K562 (cell line): ENCODE measurements at regions not wholly inside any gene's neighbourhood (a gene's known extent, or its start where the extent isn't known, plus 50 kb on each side); places are given as distances from the start of the nearest gene placed in this dataset.

ENCODE experiments used
- ATAC-seq: fragments of 200-7000 bp; cut with Tn5 transposase; 3 replicates; pipeline ENCODE4 v1.9.1; 2020; ENCODE audit warnings: moderate library complexity
- BruUV-seq: library from RNA; stranded (reverse); fragments of 400-500 nt; replicated peaks from 2 replicates; lab custom pipeline; 2021; lab: Mats Ljungman, UMichigan
- CTCF ChIA-PET: fragments of 300-600 bp; formaldehyde crosslinking; extraction: SDS; loops from one replicate; lab custom pipeline; 2021; ENCODE audit warnings: low intra/inter-chr PET ratio; lab: Yijun Ruan, JAX
- POLR2A ChIA-PET: fragments of 300-600, 350-650 bp; sonication (Branson Sonifier 250); formaldehyde crosslinking; extraction: SDS; loops from one replicate; lab custom pipeline; 2021; ENCODE audit warnings: antibody characterized with exemption, inconsistent platforms; lab: Yijun Ruan, JAX
- DNase-seq, 4 experiments: peaks; one replicate each; pipeline versions ENCODE4 v3.0.0 to v3.0.0-alpha.2; 2011 to 2018; ENCODE audit warnings: low spot score in 3 of 4, mixed read lengths in 3 of 4; ENCODE audit errors: extremely low read depth in 1 of 4
- FAIRE-seq: peaks from 2 replicates; lab custom pipeline; 2011; peaks lifted over from hg19 to GRCh38; lab: Jason Lieb, UNC
- H2AFZ ChIP-seq: 2 replicates; pipeline ENCODE4 v1.6.0; 2011; ENCODE audit warnings: low read depth, low read length, control low read depth, inconsistent platforms
- H3K27ac ChIP-seq: fragments of 200-600 bp; 3 replicates; pipeline ENCODE4 v1.8.0; 2011; ENCODE audit warnings: low read depth, mild to moderate bottlenecking, control low read depth, inconsistent platforms, low read length, moderate library complexity, mixed read lengths; ENCODE audit errors: extremely low read depth
- H3K27me3 ChIP-seq, 2 experiments: fragments of 300-600 bp in 1 of 2; 2 replicates in 1 of 2; 3 replicates in 1 of 2; pipeline versions ENCODE4 v1.6.0 to v1.8.0; 2011; ENCODE audit warnings: inconsistent platforms in 2 of 2, low read length in 2 of 2, mild to moderate bottlenecking in 1 of 2, mixed read lengths in 1 of 2, moderate library complexity in 1 of 2; ENCODE audit not compliant: control insufficient read depth in 2 of 2, insufficient read depth in 2 of 2
- H3K36me3 ChIP-seq: fragments of 300-600 bp; 3 replicates; pipeline ENCODE4 v1.8.0; 2011; ENCODE audit warnings: mild to moderate bottlenecking, low read length, inconsistent platforms; ENCODE audit not compliant: control insufficient read depth, insufficient read depth
- H3K4me1 ChIP-seq, 2 experiments: fragments of 200-600 bp in 1 of 2; replicated peaks in 1 of 2; 2 replicates in 1 of 2; 3 replicates in 1 of 2; pipeline versions ENCODE4 v1.5.1 to v1.8.0; 2011; ENCODE audit warnings: inconsistent platforms in 2 of 2, low read length in 2 of 2, mild to moderate bottlenecking in 1 of 2, mixed read lengths in 1 of 2, moderate library complexity in 1 of 2; ENCODE audit not compliant: control insufficient read depth in 2 of 2, insufficient read depth in 2 of 2
- H3K4me2 ChIP-seq: 2 replicates; pipeline ENCODE4 v1.6.1; 2011; ENCODE audit warnings: low read length, control low read depth, inconsistent platforms, mixed read lengths; ENCODE audit not compliant: insufficient read depth
- H3K4me3 ChIP-seq: fragments of 200-600 bp; sonication (generic), shearing (Covaris generic); 2 replicates; pipeline ENCODE4 v1.5.1; 2016; ENCODE audit warnings: control low read depth, inconsistent platforms
- H3K79me2 ChIP-seq: fragments of 200-600 bp; 3 replicates; pipeline ENCODE4 v1.8.0; 2011; ENCODE audit warnings: low read length, inconsistent platforms; ENCODE audit not compliant: control insufficient read depth, insufficient read depth
- H3K9ac ChIP-seq, 2 experiments: 2 replicates each; pipeline versions ENCODE4 v1.6.0 to v1.6.1; 2011; ENCODE audit warnings: low read depth in 2 of 2, low read length in 2 of 2, control low read depth in 1 of 2, inconsistent platforms in 1 of 2, mild to moderate bottlenecking in 1 of 2, mixed read lengths in 1 of 2; ENCODE audit not compliant: insufficient read depth in 1 of 2
- H3K9me1 ChIP-seq: one replicate; pipeline ENCODE4 v1.6.0; 2011; ENCODE audit warnings: inconsistent platforms, mild to moderate bottlenecking, low read length, moderate library complexity; ENCODE audit not compliant: control insufficient read depth, insufficient read depth
- H3K9me3 ChIP-seq: replicated peaks from 2 replicates; pipeline ENCODE4 v1.5.1; 2011; ENCODE audit warnings: low read depth, low read length, inconsistent platforms; ENCODE audit not compliant: control insufficient read depth, insufficient read depth
- H4K20me1 ChIP-seq: replicated peaks from 2 replicates; pipeline ENCODE4 v1.6.1; 2011; ENCODE audit warnings: low read length, inconsistent platforms, mixed read lengths; ENCODE audit not compliant: control insufficient read depth, insufficient read depth
- CEBPB ChIP-seq: fragments of 450-650 bp; IDR thresholded peaks from 2 replicates; pipeline ENCODE4 v1.6.1; 2016; ENCODE audit warnings: missing genetic modification characterization, missing compliant biosample characterization
- FOXA3 ChIP-seq, 2 experiments: fragments of 450-650 bp in 1 of 2; sonication (generic) in 1 of 2; formaldehyde crosslinking; IDR thresholded peaks in 1 of 2; conservative IDR thresholded peaks in 1 of 2; 2 replicates each; pipeline versions ENCODE4 v1.4.0 to v1.8.0; 2020 to 2022; ENCODE audit warnings: mild to moderate bottlenecking in 2 of 2, missing genetic modification reagents in 1 of 2
- GATAD2B ChIP-seq: fragments of 450-650 bp; IDR thresholded peaks from 2 replicates; pipeline ENCODE4 v1.6.1; 2017; ENCODE audit warnings: mild to moderate bottlenecking, borderline replicate concordance
- GTF2A2 ChIP-seq: IDR thresholded peaks from 2 replicates; pipeline ENCODE4 v1.6.1; 2016; ENCODE audit warnings: mild to moderate bottlenecking, missing genetic modification characterization, missing compliant biosample characterization
- MAZ ChIP-seq, 2 experiments: fragments of 450-650 bp in 1 of 2; sonication (generic) in 1 of 2; formaldehyde crosslinking; IDR thresholded peaks in 1 of 2; conservative IDR thresholded peaks in 1 of 2; 2 replicates each; pipeline versions ENCODE4 v1.4.0 to v1.5.0; 2020; ENCODE audit warnings: mild to moderate bottlenecking in 1 of 2, missing genetic modification reagents in 1 of 2
- MEF2D ChIP-seq: conservative IDR thresholded peaks from 2 replicates; pipeline ENCODE4 v1.6.1; 2016; ENCODE audit warnings: low read depth, missing genetic modification characterization, missing compliant biosample characterization
- SMARCE1 ChIP-seq: fragments of 450-650 bp; IDR thresholded peaks from 2 replicates; pipeline ENCODE4 v1.7.1; 2016; ENCODE audit warnings: mild to moderate bottlenecking
- STAT5B ChIP-seq: fragments of 250-450 bp; sonication (Bioruptor Pico); IDR thresholded peaks from 2 replicates; pipeline ENCODE4 v1.8.0; 2021; ENCODE audit warnings: mild to moderate bottlenecking, inconsistent platforms
- TAL1 ChIP-seq: fragments of 450-650 bp; IDR thresholded peaks from 2 replicates; pipeline ENCODE4 v1.6.1; 2016; ENCODE audit warnings: mild to moderate bottlenecking
- WGBS: fragments of 100-300 bp; shearing (Covaris generic); methylation state at CpG from one replicate; pipeline ENCODE4 v1.1.6; 2016; ENCODE audit warnings: low coverage, mixed read lengths; ENCODE audit not compliant: insufficient coverage; ENCODE audit errors: missing lambda C conversion rate; 5-methylcytosine and 5-hydroxymethylcytosine counted together
- in situ Hi-C: fragments of 300-500 bp; cut with MboI; formaldehyde crosslinking; loops from 4 replicates; pipeline ENCODE4 v1.15.0; 2018; ENCODE audit warnings: inconsistent platforms, mixed read lengths
- intact Hi-C: fragments of 100-400 bp; cut with micrococcal nuclease; formaldehyde crosslinking; loops from 2 replicates; pipeline ENCODE4 v1.14.2; 2022
- TF ChIP-seq, protein P1 (sequence below), 3 experiments: IDR thresholded peaks in 2 of 3; conservative IDR thresholded peaks in 1 of 3; 2 replicates each; pipeline ENCODE4 v1.5.1; 2011 to 2012; ENCODE audit warnings: low read length in 3 of 3, mild to moderate bottlenecking in 3 of 3, control low read depth in 2 of 3, improper control_type of control experiment in 1 of 3, inconsistent platforms in 1 of 3, low read depth in 1 of 3, mixed read lengths in 1 of 3, moderate library complexity in 1 of 3; ENCODE audit not compliant: insufficient read depth in 2 of 3
- TF ChIP-seq, protein P2 (sequence below): fragments of 250-450 bp; sonication (Bioruptor Pico); IDR thresholded peaks from 2 replicates; pipeline ENCODE4 v1.9.0; 2021; ENCODE audit warnings: mild to moderate bottlenecking
- TF ChIP-seq, protein P3 (sequence below): sonication (generic); formaldehyde crosslinking; IDR thresholded peaks from 2 replicates; pipeline ENCODE4 v1.9.0; 2022; ENCODE audit warnings: mild to moderate bottlenecking, missing genetic modification reagents

DNA sequence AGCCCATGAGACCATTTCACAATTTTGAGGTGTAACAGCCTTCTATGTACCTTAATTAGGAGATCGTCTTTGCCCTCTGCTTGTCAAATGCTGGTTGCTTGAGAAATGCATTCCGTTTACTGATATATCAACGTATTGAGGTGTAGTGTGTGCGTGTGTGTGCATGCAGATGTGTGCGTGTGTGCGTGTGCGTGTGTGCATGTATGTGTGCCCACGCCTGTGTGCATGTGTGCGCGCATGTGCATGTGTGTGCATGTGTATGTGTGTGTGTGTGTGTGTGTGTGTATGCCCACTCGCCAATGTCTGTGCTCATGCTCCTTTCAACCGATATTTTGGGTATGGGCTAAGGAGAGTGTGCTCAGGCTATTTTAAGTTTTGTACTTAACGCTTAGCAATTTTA, 81.5 kb upstream of the ZFHX3 start (continued):
- TF ChIP-seq GTF2A2: no peak

DNA sequence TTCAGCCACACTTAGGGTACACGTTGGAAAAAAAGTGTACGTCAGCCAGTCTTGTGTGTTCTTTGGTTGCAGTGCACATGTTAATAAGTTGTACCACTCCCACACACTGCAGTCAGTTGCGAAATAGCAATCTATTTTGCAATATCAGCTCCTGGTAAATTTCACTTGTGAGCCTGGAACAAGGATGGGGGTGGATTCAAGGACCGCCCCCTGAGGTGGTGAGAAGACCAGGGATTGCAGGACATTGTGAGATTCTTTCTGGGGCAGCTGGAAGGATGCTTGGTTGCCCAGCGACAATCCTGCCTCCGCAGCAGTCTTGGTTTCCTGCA, 78.6 kb upstream of the ZFHX3 start:
- BruUV-seq: no TSS peak
- intact Hi-C loops: no loop called here
- H3K9ac ChIP-seq: no peak overlapping the region
- no peak overlapping the region for H3K4me3 ChIP-seq
- H2AFZ ChIP-seq: no peak overlapping the region
- H4K20me1 ChIP-seq: no peaks in the 10 kb centered on the region
- H3K4me2 ChIP-seq: no peak overlapping the region
- no peaks in the 10 kb centered on the region for H3K36me3 ChIP-seq
- FAIRE-seq (no peak), DNase-seq (no peak)
- no peaks in the 10 kb centered on the region for H3K9me3 ChIP-seq
- H3K79me2 ChIP-seq: no peaks in the 10 kb centered on the region
- CTCF ChIA-PET: no interaction called here
- H3K9me1 ChIP-seq: no peaks in the 10 kb centered on the region
- peaks cover 0 to 15% of the 10 kb centered on the region in 2 experiments; a peak in 2 of 5 replicates for H3K27me3 ChIP-seq
- peak; percentile 74 for TF ChIP-seq CEBPB (tag)
- no peak for TF ChIP-seq SMARCE1
- TF ChIP-seq, all 486 proteins: peak for 1
- 5% methylated on average over 6 of the region's 6 CpGs for WGBS
- no peak for ATAC-seq
- POLR2A ChIA-PET: no interaction called here
- no peak overlapping the region for H3K27ac ChIP-seq
- no peaks in the 10 kb centered on the region for H3K4me1 ChIP-seq
- in situ Hi-C loops: no loop called here

DNA sequence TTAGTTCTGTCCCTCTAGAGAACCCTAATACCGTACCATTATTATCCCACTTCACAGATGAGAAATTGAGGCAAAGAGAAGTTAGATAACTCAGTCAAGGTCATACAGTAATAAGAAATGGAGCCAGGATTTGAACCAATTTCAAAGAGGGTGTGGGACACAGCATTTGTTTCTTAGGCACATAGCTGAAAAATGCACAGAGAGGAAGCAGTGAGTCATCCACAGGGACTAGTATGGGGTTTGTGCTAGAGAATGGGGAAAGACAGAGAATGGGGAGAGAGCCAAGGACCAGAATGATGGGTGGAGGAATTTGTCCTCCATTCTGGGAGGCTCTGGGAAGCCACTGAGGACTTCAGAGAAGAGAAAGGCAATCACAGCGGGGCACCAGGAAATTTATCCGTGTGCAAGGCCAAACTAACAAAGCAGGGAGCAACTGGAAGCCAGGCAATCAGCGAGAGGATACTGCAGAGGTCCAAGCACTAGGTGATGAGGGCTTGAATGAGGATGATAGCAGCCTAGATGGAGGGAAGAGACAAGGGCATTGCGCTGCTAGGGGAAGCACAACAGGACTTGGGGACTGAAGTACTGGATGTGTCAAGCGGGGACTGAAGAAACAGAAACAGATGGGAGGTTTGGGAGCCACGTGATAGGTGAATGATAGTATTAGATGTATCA, 78.1 kb upstream of the ZFHX3 start:
- H3K4me1 ChIP-seq: no peaks in the 10 kb centered on the region
- FAIRE-seq: no peak
- no peaks in the 10 kb centered on the region for H3K9me3 ChIP-seq
- no peak overlapping the region for H3K4me3 ChIP-seq
- DNase-seq: no peak
- H3K9ac ChIP-seq: no peak overlapping the region
- H3K27me3 ChIP-seq: peaks cover 0 to 15% of the 10 kb centered on the region in 2 experiments; a peak in 2 of 5 replicates
- 1% methylated on average over 7 of the region's 7 CpGs for WGBS
- ChIA-PET POLR2A (no interaction called here), CTCF (no interaction called here)
- BruUV-seq: no TSS peak
- in situ Hi-C loops (no loop called here), intact Hi-C loops (no loop called here)
- H3K36me3 ChIP-seq: no peaks in the 10 kb centered on the region
- no peak overlapping the region for H3K27ac ChIP-seq
- H3K79me2 ChIP-seq: no peaks in the 10 kb centered on the region
- no peak for ATAC-seq
- H3K9me1 ChIP-seq: no peaks in the 10 kb centered on the region
- H4K20me1 ChIP-seq: no peaks in the 10 kb centered on the region
- H2AFZ ChIP-seq: no peak overlapping the region
- H3K4me2 ChIP-seq: no peak overlapping the region
- TF ChIP-seq STAT5B (CRISPR knock-in tag): no peak
- no peak for TF ChIP-seq TAL1
- TF ChIP-seq MEF2D (tag): no peak
- TF ChIP-seq FOXA3 (CRISPR knock-in tag; conservative IDR thresholded peaks at IDR 0.05 in 1 of 2, IDR thresholded peaks at IDR 0.05 in 1 of 2): no peak
- TF ChIP-seq, protein P1, sequence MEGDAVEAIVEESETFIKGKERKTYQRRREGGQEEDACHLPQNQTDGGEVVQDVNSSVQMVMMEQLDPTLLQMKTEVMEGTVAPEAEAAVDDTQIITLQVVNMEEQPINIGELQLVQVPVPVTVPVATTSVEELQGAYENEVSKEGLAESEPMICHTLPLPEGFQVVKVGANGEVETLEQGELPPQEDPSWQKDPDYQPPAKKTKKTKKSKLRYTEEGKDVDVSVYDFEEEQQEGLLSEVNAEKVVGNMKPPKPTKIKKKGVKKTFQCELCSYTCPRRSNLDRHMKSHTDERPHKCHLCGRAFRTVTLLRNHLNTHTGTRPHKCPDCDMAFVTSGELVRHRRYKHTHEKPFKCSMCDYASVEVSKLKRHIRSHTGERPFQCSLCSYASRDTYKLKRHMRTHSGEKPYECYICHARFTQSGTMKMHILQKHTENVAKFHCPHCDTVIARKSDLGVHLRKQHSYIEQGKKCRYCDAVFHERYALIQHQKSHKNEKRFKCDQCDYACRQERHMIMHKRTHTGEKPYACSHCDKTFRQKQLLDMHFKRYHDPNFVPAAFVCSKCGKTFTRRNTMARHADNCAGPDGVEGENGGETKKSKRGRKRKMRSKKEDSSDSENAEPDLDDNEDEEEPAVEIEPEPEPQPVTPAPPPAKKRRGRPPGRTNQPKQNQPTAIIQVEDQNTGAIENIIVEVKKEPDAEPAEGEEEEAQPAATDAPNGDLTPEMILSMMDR (IDR thresholded peaks at IDR 0.05 in 2 of 3, conservative IDR thresholded peaks at IDR 0.05 in 1 of 3; ENCODE audit: insufficient read depth in 2 of 3, low read depth in 1 of 3, low read length in 3 of 3): no peak
- TF ChIP-seq, protein P2, sequence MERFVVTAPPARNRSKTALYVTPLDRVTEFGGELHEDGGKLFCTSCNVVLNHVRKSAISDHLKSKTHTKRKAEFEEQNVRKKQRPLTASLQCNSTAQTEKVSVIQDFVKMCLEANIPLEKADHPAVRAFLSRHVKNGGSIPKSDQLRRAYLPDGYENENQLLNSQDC (CRISPR knock-in tag): no peak
- TF ChIP-seq GATAD2B: no peak
- no peak for TF ChIP-seq MAZ (CRISPR knock-in tag; conservative IDR thresholded peaks at IDR 0.05 in 1 of 2, IDR thresholded peaks at IDR 0.05 in 1 of 2)
- TF ChIP-seq, protein P3, sequence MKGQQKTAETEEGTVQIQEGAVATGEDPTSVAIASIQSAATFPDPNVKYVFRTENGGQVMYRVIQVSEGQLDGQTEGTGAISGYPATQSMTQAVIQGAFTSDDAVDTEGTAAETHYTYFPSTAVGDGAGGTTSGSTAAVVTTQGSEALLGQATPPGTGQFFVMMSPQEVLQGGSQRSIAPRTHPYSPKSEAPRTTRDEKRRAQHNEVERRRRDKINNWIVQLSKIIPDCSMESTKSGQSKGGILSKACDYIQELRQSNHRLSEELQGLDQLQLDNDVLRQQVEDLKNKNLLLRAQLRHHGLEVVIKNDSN (CRISPR knock-in tag): no peak
